ENCODE measurements at regions not wholly inside any gene's neighbourhood (a gene's known extent, or its start where the extent isn't known, plus 50 kb on each side); places are given as distances from the start of the nearest gene placed in this dataset.
"Not testable (repeated sequence)": the region's sequence is repeated elsewhere in the genome, so short reads cannot be mapped to it uniquely, and the experiment has no call there.

- Histone ChIP-seq H3K27ac (peak overlapping the region; percentile 43; the same call in 1 of the 2 replicates), H3K27me3 (replicated peaks) (no peaks in the 10 kb centered on the region), H3K36me3 (no peaks in the 10 kb centered on the region), H3K4me3 (no peak overlapping the region), H3K9me3 (replicated peaks) (no peaks in the 10 kb centered on the region), H3K4me1 (replicated peaks) (peaks cover 47% of the 10 kb centered on the region)
- DNase-seq (ENCODE audit: low read depth in 1 of 2, low spot score in 2 of 2) = no peak
These were observed 51.6 kb upstream of the POMP start for GRCh38 chr13:28607187-28607955.

DNA sequence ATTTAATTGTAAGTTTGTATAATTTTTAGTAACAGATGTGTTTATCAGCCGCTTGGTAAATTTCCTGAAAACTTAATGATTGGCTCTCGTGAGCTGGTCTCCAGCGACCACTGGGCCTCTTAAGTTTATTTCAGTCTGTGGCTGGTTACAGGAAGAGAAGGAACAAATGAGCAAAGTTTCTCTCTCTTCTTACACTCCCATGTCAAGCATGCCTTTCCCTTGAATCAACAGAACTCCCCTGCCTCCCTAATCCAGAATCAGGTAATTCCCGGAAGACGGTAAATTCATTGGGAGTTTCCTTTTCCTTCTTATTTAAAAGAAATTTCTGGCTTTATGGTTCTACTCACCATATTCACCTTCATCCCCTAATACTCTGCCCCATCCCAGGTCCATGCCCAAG is 52.5 kb upstream of the POMP start:
- no peaks in the 10 kb centered on the region for H3K9me3 ChIP-seq (replicated peaks)
- no peak for DNase-seq (ENCODE audit: low read depth in 1 of 2, low spot score in 2 of 2)
- H3K4me1 ChIP-seq (replicated peaks) = peaks cover 40% of the 10 kb centered on the region
- H3K27ac ChIP-seq = peak overlapping the region; percentile 43
- no peak overlapping the region for H3K4me3 ChIP-seq
- H3K36me3 ChIP-seq = no peaks in the 10 kb centered on the region
- no peaks in the 10 kb centered on the region for H3K27me3 ChIP-seq (replicated peaks)

DNA sequence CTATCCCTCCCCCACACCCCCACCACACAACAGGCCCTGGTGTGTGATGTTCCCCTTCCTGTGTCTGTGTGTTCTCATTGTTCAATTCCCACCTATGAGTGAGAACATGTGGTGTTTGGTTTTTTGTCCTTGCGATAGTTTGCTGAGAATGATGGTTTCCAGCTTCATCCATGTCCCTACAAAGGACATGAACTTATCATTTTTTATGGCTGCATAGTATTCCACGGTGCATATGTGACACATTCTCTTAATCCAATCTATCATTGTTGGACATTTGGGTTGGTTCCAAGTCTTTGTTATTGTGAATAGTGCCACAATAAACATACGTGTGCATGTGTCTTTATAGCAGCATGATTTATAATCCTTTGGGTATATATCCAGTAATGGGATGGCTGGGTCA is 53.8 kb upstream of the POMP start:
- H3K9me3 ChIP-seq (replicated peaks); DNase-seq (ENCODE audit: low read depth in 1 of 2, low spot score in 2 of 2); H3K27me3 ChIP-seq (replicated peaks); H3K36me3 ChIP-seq; H3K4me3 ChIP-seq; H3K27ac ChIP-seq: not testable (repeated sequence)
- peaks cover 27% of the 10 kb centered on the region for H3K4me1 ChIP-seq (replicated peaks)

GRCh38 chr13:28603043-28603664 is 55.8 kb upstream of the POMP start:
- peaks cover 15% of the 10 kb centered on the region for H3K4me1 ChIP-seq (replicated peaks)
- no peaks in the 10 kb centered on the region for H3K27me3 ChIP-seq (replicated peaks)
- H3K27ac ChIP-seq = no peak overlapping the region
- no peaks in the 10 kb centered on the region for H3K36me3 ChIP-seq
- no peak overlapping the region for H3K4me3 ChIP-seq
- DNase-seq (ENCODE audit: low read depth in 1 of 2, low spot score in 2 of 2) = no peak
- H3K9me3 ChIP-seq (replicated peaks) = no peaks in the 10 kb centered on the region

DNA sequence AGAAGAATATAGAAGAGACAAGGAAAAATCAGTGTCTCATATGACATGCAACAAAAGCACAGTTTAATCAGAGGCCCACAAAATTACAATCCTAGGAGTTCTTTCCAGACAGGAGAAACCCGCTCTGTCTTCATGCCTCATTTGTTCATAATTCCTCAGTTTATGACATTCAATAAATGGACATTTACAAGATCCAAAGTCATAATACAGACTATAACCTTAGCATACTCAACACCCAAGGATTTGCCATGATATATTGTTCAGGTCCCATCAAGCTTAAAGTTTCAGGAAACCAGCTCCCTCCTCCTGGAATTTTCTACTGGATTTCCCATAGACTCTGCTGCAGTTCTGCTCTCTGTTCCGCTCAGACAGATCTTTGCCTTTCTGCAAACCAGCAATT is 56.4 kb upstream of the POMP start:
- H3K9me3 ChIP-seq (replicated peaks) = no peaks in the 10 kb centered on the region
- no peak overlapping the region for H3K4me3 ChIP-seq
- no peak for DNase-seq (ENCODE audit: low read depth in 1 of 2, low spot score in 2 of 2)
- H3K36me3 ChIP-seq = no peaks in the 10 kb centered on the region
- H3K27me3 ChIP-seq (replicated peaks) = no peaks in the 10 kb centered on the region
- peaks cover 15% of the 10 kb centered on the region for H3K4me1 ChIP-seq (replicated peaks)
- H3K27ac ChIP-seq = no peak overlapping the region

- no peak for DNase-seq (ENCODE audit: low read depth in 1 of 2, low spot score in 2 of 2)
These were observed 57.3 kb upstream of the POMP start for GRCh38 chr13:28601581-28601980.

GRCh38 chr13:28597641-28598040 is 61.3 kb upstream of the POMP start:
- Histone ChIP-seq H3K36me3 (no peaks in the 10 kb centered on the region), H3K27me3 (replicated peaks) (no peaks in the 10 kb centered on the region), H3K27ac (no peak overlapping the region), H3K9me3 (replicated peaks) (no peaks in the 10 kb centered on the region), H3K4me3 (no peak overlapping the region), H3K4me1 (replicated peaks) (no peaks in the 10 kb centered on the region)
- no peak for DNase-seq (ENCODE audit: low read depth in 1 of 2, low spot score in 2 of 2)

More at GRCh38 chr13:28601581-28601980, 57.3 kb upstream of the POMP start:
- Histone ChIP-seq H3K4me1 (replicated peaks) (peaks cover 8% of the 10 kb centered on the region), H3K27ac (no peak overlapping the region), H3K36me3 (no peaks in the 10 kb centered on the region), H3K27me3 (replicated peaks) (no peaks in the 10 kb centered on the region), H3K4me3 (no peak overlapping the region), H3K9me3 (replicated peaks) (no peaks in the 10 kb centered on the region)

DNA sequence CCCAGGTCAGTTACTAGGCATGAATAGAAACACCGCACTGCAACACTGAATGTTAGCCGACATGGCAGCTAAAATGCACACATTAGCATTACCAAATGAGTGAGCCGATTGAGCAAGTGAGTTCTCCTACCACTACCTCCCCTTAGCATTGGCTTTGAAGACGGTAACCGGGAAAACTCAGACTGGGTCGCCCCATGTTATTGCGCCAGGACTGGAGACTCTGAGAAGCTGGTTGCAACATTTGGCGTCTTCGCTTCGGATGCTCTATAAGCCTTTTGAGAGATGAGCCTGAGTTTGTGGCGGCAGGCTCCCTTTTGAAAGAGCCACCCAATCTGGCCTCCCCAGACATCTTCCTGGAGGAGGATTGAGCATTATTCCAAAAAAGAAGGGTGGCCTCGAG is 68.5 kb upstream of the POMP start:
- H3K4me3 ChIP-seq = no peak overlapping the region
- no peak for DNase-seq (ENCODE audit: low read depth in 1 of 2, low spot score in 2 of 2)
- no peaks in the 10 kb centered on the region for H3K36me3 ChIP-seq
- no peaks in the 10 kb centered on the region for H3K27me3 ChIP-seq (replicated peaks)
- H3K4me1 ChIP-seq (replicated peaks) = peaks cover 16% of the 10 kb centered on the region
- H3K9me3 ChIP-seq (replicated peaks) = no peaks in the 10 kb centered on the region
- no peak overlapping the region for H3K27ac ChIP-seq

GRCh38 chr13:28588296-28588695 is 70.6 kb upstream of the POMP start:
- peaks cover 31% of the 10 kb centered on the region for H3K4me1 ChIP-seq (replicated peaks)
- H3K9me3 ChIP-seq (replicated peaks) = no peaks in the 10 kb centered on the region
- no peak overlapping the region for H3K27ac ChIP-seq
- no peak overlapping the region for H3K4me3 ChIP-seq
- H3K27me3 ChIP-seq (replicated peaks) = no peaks in the 10 kb centered on the region
- no peaks in the 10 kb centered on the region for H3K36me3 ChIP-seq
- no peak for DNase-seq (ENCODE audit: low read depth in 1 of 2, low spot score in 2 of 2)

DNA sequence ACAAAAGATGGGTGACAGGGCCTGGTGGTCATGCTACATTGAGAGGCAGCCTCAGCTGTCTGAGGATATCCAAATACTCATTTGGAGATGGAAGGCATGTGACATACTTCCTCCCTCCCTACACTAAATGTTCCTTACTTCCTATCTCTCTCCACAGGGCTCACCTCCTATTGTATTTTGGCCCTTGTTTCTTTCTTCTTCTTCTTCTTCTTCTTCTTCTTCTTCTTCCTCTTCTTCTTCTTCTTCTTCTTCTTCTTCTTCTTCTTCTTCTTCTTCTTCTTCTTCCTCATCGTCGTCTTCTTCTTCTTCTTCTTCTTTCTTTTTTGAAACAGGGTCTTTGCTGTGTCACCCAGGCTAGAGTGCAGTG is 71.8 kb upstream of the POMP start:
- no peak overlapping the region for H3K4me3 ChIP-seq
- no peaks in the 10 kb centered on the region for H3K27me3 ChIP-seq (replicated peaks)
- no peak overlapping the region for H3K27ac ChIP-seq
- DNase-seq (ENCODE audit: low read depth in 1 of 2, low spot score in 2 of 2) = no peak
- peaks cover 31% of the 10 kb centered on the region for H3K4me1 ChIP-seq (replicated peaks)
- no peaks in the 10 kb centered on the region for H3K9me3 ChIP-seq (replicated peaks)
- no peaks in the 10 kb centered on the region for H3K36me3 ChIP-seq

- H3K4me1 ChIP-seq (replicated peaks) = peaks cover 31% of the 10 kb centered on the region
- H3K9me3 ChIP-seq (replicated peaks) = no peaks in the 10 kb centered on the region
- no peak for DNase-seq (ENCODE audit: low read depth in 1 of 2, low spot score in 2 of 2)
- H3K4me3 ChIP-seq = no peak overlapping the region
- no peaks in the 10 kb centered on the region for H3K36me3 ChIP-seq
- H3K27ac ChIP-seq = no peak overlapping the region
- no peaks in the 10 kb centered on the region for H3K27me3 ChIP-seq (replicated peaks)
These were observed 72.3 kb upstream of the POMP start for GRCh38 chr13:28586439-28587173.

GRCh38 chr13:28585561-28585960 is 73.4 kb upstream of the POMP start:
- Histone ChIP-seq H3K4me3 (no peak overlapping the region), H3K27me3 (replicated peaks) (no peaks in the 10 kb centered on the region), H3K4me1 (replicated peaks) (peaks cover 31% of the 10 kb centered on the region), H3K27ac (peak overlapping the region; percentile 93), H3K36me3 (no peaks in the 10 kb centered on the region), H3K9me3 (replicated peaks) (no peaks in the 10 kb centered on the region)
- DNase-seq (ENCODE audit: low read depth in 1 of 2, low spot score in 2 of 2) = no peak

GRCh38 chr13:28584873-28585381 is 74.0 kb upstream of the POMP start:
- DNase-seq (ENCODE audit: low read depth in 1 of 2, low spot score in 2 of 2) = peak in 1 of 2 experiments; percentile 70
- H3K27ac ChIP-seq = peak overlapping the region; percentile 93
- no peaks in the 10 kb centered on the region for H3K36me3 ChIP-seq

DNA sequence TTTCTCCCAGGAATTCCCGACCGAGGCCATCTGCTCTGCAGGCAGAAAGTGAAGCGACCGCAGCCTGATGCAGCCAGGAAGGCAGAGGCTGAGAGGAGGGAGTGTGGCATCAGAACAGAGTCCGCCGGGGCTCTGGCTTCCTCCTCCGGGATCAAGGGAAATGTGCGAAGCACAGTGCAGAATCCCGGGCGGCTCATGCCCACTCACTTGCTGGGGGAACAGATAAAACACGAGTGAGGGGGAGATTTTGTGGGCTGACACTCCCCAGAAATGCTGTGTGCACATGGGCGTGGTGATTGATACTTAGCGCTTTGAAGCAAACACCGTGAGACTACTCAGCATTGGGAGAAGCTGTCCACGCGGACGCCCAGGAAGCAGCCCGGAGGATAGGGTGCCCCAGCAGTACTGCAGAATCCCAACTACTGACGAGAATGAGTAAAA is 75.3 kb upstream of the POMP start:
- Histone ChIP-seq H3K9me3 (replicated peaks) (no peaks in the 10 kb centered on the region), H3K4me1 (replicated peaks) (peaks cover 31% of the 10 kb centered on the region), H3K36me3 (no peaks in the 10 kb centered on the region), H3K27ac (no peak overlapping the region), H3K27me3 (replicated peaks) (no peaks in the 10 kb centered on the region), H3K4me3 (no peak overlapping the region)
- DNase-seq (ENCODE audit: low read depth in 1 of 2, low spot score in 2 of 2) = peak in 1 of 2 experiments; percentile 6

More at GRCh38 chr13:28584873-28585381, 74.0 kb upstream of the POMP start:
- no peaks in the 10 kb centered on the region for H3K27me3 ChIP-seq (replicated peaks)
- H3K4me3 ChIP-seq = no peak overlapping the region
- no peaks in the 10 kb centered on the region for H3K9me3 ChIP-seq (replicated peaks)
- peaks cover 31% of the 10 kb centered on the region for H3K4me1 ChIP-seq (replicated peaks)

All from SJSA1 (cell line).